Stomach (tissue), 4 donors: ENCODE measurements at regions not wholly inside any gene's neighbourhood (a gene's known extent, or its start where the extent isn't known, plus 50 kb on each side); places are given as distances from the start of the nearest gene placed in this dataset.

Experiments
- CTCF ChIP-seq, 7 experiments: fragments of 450-650 bp in 4 of 7; fragments of 200-600 bp in 3 of 7; sonication (generic) in 3 of 7; IDR thresholded peaks; one replicate each; pipeline ENCODE4 v1.5.1; 2016 to 2019; ENCODE audit warnings: antibody characterized with exemption in 7 of 7, control low read depth in 2 of 7, mild to moderate bottlenecking in 1 of 7
- EP300 ChIP-seq: sonication (generic); formaldehyde crosslinking; IDR thresholded peaks from one replicate; pipeline ENCODE4 v1.6.1; 2017; ENCODE audit warnings: antibody characterized with exemption
- POLR2A ChIP-seq, 4 donors: fragments of 450-650 bp; IDR thresholded peaks; one replicate each; pipeline ENCODE4 v1.6.1; 2016; ENCODE audit warnings: antibody characterized with exemption in 4 of 4, control low read depth in 2 of 4, mild to moderate bottlenecking in 1 of 4, moderate library complexity in 1 of 4
- POLR2AphosphoS5 ChIP-seq, 3 donors: sonication (generic); formaldehyde crosslinking; IDR thresholded peaks; one replicate each; pipeline ENCODE4 v1.6.1; 2016; ENCODE audit warnings: antibody characterized with exemption in 3 of 3

- no peak for TF ChIP-seq POLR2AphosphoS5 (IDR thresholded peaks at IDR 0.05)
- TF ChIP-seq EP300: no peak
- no peak for TF ChIP-seq CTCF (IDR thresholded peaks at IDR 0.05)
- no peak for TF ChIP-seq POLR2A (IDR thresholded peaks at IDR 0.05)
Measured at GRCh38 chr21:35862969-35863368, 197.4 kb downstream of the SETD4 start.
